ENCODE measurements at regions not wholly inside any gene's neighbourhood (a gene's known extent, or its start where the extent isn't known, plus 50 kb on each side); places are given as distances from the start of the nearest gene placed in this dataset.
"Not testable (repeated sequence)": the region's sequence is repeated elsewhere in the genome, so short reads cannot be mapped to it uniquely, and the experiment has no call there.

DNA sequence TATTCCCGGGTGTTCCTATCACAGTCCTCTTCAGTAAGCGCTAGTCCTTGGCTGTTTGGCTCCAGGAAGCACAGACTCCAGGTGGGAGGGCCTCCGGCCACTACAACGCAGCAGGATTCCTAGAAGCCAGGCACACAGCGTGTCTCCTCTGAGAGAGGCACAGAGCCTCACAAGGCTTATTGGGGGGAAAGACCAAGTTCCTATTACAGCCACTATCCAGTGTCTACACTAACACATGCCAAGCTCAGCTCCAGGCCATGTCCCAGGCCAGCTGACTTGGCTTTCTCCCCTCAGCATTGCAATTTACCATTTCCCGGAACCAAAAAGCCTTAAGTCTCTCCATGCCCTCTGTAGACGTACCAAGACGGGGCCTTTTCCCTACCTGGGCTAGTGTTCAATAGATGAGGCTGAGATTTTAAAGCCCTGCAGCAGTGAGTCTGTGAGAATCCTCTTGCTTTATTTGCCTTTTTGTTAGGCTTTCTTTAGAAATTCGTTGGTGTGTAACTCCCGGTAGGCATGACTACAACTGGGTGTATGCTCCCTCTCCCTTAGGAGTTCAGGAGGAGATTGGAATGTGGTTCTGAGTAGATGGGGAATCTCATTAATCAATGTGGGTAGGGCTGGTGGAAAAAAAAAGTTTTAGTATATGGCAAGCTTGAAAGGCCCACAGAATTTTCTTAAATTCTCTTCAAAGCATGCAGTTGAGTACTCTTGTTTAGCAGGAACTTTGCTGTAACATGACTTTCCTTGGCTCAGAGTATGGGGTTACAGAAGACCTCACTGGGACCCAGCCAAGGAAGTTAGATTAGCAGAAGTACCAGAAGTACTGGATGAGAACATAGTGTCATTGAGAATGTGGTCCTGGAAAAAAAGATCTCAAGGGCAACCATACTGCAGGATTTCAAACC is 84.3 kb upstream of the SLC1A3 start:
- DNase-seq (ENCODE audit: low read depth in 4 of 4, low spot score in 3 of 4): no peak

GRCh38 chr5:36522746-36523065 is 83.7 kb upstream of the SLC1A3 start:
- DNase-seq (ENCODE audit: low read depth in 4 of 4, low spot score in 3 of 4): no peak

DNA sequence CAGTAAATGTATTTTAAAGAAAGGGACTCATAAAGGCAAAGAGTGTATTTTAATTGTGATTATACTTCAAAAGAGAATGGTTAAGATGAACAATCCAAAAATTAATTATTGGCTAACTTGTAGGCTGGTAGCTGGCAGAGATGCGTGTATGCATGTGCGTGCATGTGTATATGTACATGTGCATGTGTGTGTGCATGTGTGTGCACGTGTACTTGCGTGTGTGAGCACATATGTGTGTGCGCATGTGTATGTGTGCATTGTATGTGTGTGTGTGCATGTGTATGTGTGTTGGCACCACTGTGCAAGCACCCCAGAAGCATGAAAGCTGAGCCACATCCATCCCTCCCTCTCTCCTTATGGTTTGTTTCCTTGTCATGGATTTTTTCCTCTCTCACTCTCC is 83.0 kb upstream of the SLC1A3 start:
- no peak for DNase-seq (ENCODE audit: low read depth in 4 of 4, low spot score in 3 of 4)

GRCh38 chr5:36523926-36524325 is 82.5 kb upstream of the SLC1A3 start:
- DNase-seq (ENCODE audit: low read depth in 4 of 4, low spot score in 3 of 4): no peak

DNA sequence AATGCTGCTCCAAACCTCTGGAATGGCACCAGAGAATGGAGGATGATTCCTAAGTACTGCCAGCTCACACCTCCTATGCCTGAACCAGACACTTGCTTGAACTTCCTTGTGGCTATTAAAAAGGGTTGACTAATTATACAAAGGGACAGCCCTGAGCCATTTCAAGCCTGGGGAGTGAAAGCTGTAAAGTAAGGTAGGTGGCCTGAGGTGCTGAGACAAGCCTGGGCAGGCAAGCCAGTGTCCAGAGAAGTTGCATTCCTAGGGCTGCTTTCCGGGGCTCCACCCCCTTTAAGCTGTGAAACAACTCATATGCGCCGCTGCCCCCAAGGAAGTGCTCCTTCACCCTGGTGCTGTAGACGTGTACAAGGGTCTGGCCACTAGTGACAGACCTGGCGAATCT is 79.9 kb upstream of the SLC1A3 start:
- DNase-seq (ENCODE audit: low read depth in 4 of 4, low spot score in 3 of 4): no peak

DNA sequence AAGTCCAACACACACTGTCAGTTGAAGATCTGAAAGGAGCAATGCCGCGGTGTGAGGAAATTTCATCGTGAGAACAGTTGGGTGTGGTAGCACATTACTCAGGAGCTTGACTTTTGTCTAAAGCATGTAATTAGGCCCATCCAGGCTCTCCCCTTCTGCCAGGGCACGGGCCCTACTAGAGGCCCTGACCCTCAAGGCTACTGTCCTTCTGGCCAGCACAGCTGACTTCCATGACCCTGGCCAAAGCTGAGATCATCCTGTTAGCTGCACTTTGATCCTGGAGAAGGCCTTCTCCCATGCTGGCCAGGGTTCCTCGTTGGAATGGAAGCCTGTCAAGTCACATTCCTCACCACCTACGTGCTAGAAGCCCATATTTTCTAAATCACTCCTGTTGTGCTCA is 77.8 kb upstream of the SLC1A3 start:
- no peak for DNase-seq (ENCODE audit: low read depth in 4 of 4, low spot score in 3 of 4)

GRCh38 chr5:36529142-36529541 is 77.3 kb upstream of the SLC1A3 start:
- DNase-seq (ENCODE audit: low read depth in 4 of 4, low spot score in 3 of 4): no peak

GRCh38 chr5:36530215-36530614 is 76.2 kb upstream of the SLC1A3 start:
- no peak for DNase-seq (ENCODE audit: low read depth in 4 of 4, low spot score in 3 of 4)

- DNase-seq (ENCODE audit: low read depth in 4 of 4, low spot score in 3 of 4): no peak
Measured at GRCh38 chr5:36531401-36531800, 75.0 kb upstream of the SLC1A3 start.

DNA sequence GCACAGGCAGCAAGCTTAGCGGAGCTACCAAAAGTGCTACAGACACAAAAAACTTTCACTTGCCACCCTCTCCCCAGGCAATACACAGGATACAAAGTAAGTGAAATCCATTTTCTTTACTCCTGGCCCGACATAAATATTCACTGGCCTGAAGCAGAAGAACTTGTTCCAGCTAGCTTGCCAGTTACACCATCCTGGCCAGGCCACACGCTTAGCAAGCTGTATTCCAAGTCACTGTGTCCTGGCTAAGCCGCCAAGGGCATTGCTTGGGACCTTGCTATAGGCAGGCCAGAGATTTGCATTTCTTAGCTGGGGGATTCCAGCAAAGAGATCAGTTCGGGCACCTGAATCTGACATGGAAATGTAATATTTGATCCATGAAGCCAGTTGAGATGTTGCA is 71.0 kb upstream of the SLC1A3 start:
- no peak for DNase-seq (ENCODE audit: low read depth in 4 of 4, low spot score in 3 of 4)

DNA sequence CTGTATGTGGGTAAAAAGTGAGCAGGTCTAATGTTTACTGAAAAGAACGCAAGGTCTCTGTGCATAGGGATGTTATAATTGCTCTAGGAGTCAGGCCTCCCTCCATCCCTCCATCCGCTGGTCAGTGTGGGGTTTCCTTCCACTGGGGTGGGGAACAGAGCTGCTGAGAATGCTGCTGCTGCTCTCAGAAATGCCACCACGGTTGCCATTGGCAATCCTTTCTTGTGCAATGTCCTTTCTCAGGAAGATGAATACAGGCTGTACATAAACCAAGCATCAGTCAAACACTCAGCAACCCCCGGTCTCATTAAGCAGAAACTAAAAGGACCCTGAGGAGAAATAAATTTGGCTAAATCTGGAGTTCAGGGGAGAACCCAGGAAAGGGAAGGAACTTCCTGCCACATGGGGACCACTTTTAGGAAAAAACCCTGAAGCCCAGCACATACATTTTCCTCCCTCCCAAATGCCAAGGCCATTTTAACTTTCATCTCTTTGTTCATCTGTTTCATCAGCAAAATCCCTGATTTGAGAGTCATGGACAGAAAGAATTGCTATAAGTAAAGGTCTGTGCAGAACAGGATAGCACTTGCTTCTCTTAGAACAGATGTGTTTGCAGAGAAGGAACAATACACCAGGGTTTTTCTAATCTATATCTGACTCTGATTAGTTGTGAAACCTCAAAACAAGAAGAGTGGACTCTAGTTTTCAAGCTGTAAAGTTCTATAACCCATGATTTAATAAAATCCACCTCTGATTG is 70.4 kb upstream of the SLC1A3 start:
- no peak for DNase-seq (ENCODE audit: low read depth in 4 of 4, low spot score in 3 of 4)

DNA sequence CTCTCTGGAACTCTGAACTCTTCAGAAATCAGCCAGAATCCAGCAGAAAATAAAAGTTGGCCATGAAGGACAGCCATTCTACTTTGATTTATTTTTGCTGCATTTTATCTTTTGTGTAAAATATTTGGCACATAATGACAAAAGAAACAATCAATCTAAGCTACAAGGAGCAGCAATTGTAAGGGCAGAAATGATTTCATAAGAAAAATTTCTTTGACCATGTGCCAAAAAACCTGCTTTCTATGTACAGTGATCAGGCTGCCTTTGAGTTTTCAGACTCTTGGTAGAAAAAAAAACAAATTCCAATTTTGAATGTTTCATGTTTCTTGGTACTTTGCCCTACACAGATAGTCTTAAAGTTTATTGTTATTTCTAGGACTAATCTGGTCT is 69.8 kb upstream of the SLC1A3 start:
- DNase-seq (ENCODE audit: low read depth in 4 of 4, low spot score in 3 of 4): no peak

- DNase-seq (ENCODE audit: low read depth in 4 of 4, low spot score in 3 of 4): no peak
Measured at GRCh38 chr5:36537724-36538123, 68.7 kb upstream of the SLC1A3 start.

DNA sequence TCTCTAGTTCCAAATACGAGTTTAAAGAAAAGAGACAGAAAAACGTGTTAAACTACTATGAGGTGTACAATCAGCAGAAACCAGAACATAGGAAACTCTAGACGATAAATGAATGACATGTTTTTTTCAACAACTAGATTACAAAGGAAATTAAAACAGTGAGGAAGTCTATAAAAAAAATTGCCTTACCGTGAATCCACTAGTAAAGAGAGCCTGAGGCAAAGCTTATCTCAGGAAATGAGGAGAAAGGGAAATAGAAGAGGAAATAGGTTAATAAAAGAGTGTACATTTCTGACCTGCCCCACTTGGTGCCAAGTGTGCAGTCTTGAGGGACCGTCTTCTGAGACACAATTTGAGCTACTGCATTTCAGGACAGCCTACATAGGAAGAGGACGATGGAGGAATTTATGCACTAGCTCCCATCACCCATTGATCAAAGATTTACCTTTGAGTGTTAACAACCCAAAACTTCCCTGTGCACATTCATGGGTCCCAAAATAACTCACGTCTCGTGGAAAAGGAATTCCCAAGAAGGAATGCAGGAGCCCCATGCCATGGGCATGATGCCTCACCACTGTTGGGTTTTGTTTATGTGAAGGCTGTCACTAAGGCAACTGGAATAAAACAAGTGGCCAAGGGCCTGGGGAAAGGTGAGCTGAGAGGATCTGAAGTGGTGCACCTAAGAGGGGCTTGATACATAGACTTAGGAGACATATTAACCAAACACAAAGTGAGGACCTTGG is 53.6 kb upstream of the SLC1A3 start:
- DNase-seq (ENCODE audit: low read depth in 4 of 4, low spot score in 3 of 4): no peak

DNA sequence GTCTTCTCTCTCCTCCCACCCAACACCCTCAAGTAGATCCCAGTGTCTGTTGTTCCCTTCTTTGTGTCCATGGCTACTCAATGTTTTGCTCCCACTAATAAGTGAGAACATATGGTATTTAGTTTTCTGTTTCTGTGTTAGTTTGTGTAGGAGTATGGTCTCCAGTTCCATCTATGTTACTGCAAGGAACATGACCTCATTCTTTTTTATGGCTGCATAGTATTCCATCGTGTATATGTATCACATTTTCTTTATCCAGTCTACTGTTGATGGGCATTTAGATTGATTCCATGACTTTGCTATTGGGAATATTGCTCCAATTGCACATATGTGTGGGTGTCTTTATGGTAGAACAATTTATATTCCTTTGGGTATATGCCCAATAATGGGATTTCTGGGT is 51.4 kb upstream of the SLC1A3 start:
- DNase-seq (ENCODE audit: low read depth in 4 of 4, low spot score in 3 of 4): not testable (repeated sequence)
